ENCODE measurements at regions not wholly inside any gene's neighbourhood (a gene's known extent, or its start where the extent isn't known, plus 50 kb on each side); places are given as distances from the start of the nearest gene placed in this dataset.

GRCh38 chr10:3891396-3891795 lies 106.4 kb upstream of the KLF6 start:
- H3K9me3 Mint-ChIP-seq, result no peaks in the 10 kb centered on the region
- no peak for DNase-seq
- H4K5ac ChIP-seq (ENCODE audit: insufficient read length, low read depth, low read length), result no peak overlapping the region
- no peaks in the 10 kb centered on the region; a peak in 1 of 7 replicates for H3K36me3 Mint-ChIP-seq (ENCODE audit: insufficient read depth in 1 of 3, low read depth in 3 of 3)
- no peak overlapping the region for H3K56ac ChIP-seq (ENCODE audit: insufficient read length, low read depth, low read length)
- H3K18ac ChIP-seq (ENCODE audit: insufficient read length, low read depth, low read length), result no peak overlapping the region
- no peaks in the 10 kb centered on the region for H3K23me2 ChIP-seq (ENCODE audit: insufficient read length, low read depth, low read length, poor library complexity, severe bottlenecking)
- no peaks in the 10 kb centered on the region for H3K79me2 ChIP-seq (ENCODE audit: insufficient read depth, low read length)
- no peak overlapping the region for H3K4me2 ChIP-seq (ENCODE audit: insufficient read depth, insufficient read length, low read length)
- H3T11ph ChIP-seq (ENCODE audit: low read length), result no peak overlapping the region
- H3K14ac ChIP-seq (ENCODE audit: insufficient read depth, low read length), result no peak overlapping the region
- no CpG with 5 or more reads among the region's 3 CpGs for WGBS (ENCODE audit: extremely low coverage, insufficient read length, low lambda C conversion rate)
- H2BK15ac ChIP-seq (ENCODE audit: low read depth, low read length), result no peak overlapping the region
- no peaks in the 10 kb centered on the region for H4K20me1 ChIP-seq (ENCODE audit: control insufficient read depth, insufficient read depth, insufficient read length)
- H3K27me3 Mint-ChIP-seq (ENCODE audit: low read depth), result no peaks in the 10 kb centered on the region
- H3K79me1 ChIP-seq (ENCODE audit: insufficient read depth, low read depth, low read length, poor library complexity, severe bottlenecking), result no peaks in the 10 kb centered on the region
- H3K4me1 ChIP-seq (ENCODE audit: insufficient read depth, low read length), result peaks cover 4% of the 10 kb centered on the region; the same call in 1 of the 2 replicates
- no peak overlapping the region for H4K8ac ChIP-seq (replicated peaks; ENCODE audit: insufficient read length, low read depth, low read length)
- H3K4ac ChIP-seq (ENCODE audit: low read depth, low read length), result no peak overlapping the region
- no peak overlapping the region for H3K27ac Mint-ChIP-seq
- H3K9me3 ChIP-seq (ENCODE audit: control insufficient read depth, low read depth, low read length), result no peaks in the 10 kb centered on the region
- H2BK120ac ChIP-seq (ENCODE audit: low read depth, low read length, poor library complexity, severe bottlenecking), result no peak overlapping the region
- no peak overlapping the region for H3K4me3 Mint-ChIP-seq
- H3K27me3 ChIP-seq (ENCODE audit: insufficient read depth, low read length), result no peaks in the 10 kb centered on the region
- no peak overlapping the region for H3K9ac ChIP-seq (ENCODE audit: extremely low read depth, insufficient read length, low read length)
- H2AFZ ChIP-seq (ENCODE audit: low read length), result no peak overlapping the region
- H2BK12ac ChIP-seq (ENCODE audit: insufficient read length, low read depth, low read length), result no peak overlapping the region
- H2AK5ac ChIP-seq (ENCODE audit: insufficient read length, low read length), result no peak overlapping the region
- H3K23ac ChIP-seq (ENCODE audit: insufficient read length, low read depth, low read length), result no peak overlapping the region
- peaks cover 41 to 49% of the 10 kb centered on the region in 2 experiments for H3K4me1 Mint-ChIP-seq
- H4K91ac ChIP-seq (ENCODE audit: insufficient read length, low read depth, low read length), result no peak overlapping the region
- H2BK20ac ChIP-seq (ENCODE audit: low read depth, low read length, poor library complexity, severe bottlenecking), result no peak overlapping the region
- H2BK5ac ChIP-seq (ENCODE audit: insufficient read length, low read length), result no peak overlapping the region
- TF ChIP-seq CTCF (conservative IDR thresholded peaks at IDR 0.05), result no peak
- no peak overlapping the region for H3K27ac ChIP-seq (ENCODE audit: insufficient read length, low read depth, low read length)
